Medulla oblongata (tissue), 1 donor: ENCODE measurements at regions not wholly inside any gene's neighbourhood (a gene's known extent, or its start where the extent isn't known, plus 50 kb on each side); places are given as distances from the start of the nearest gene placed in this dataset.

Source experiments
- DNase-seq: peaks from one replicate; pipeline ENCODE4 v3.0.0-alpha.2; 2015; ENCODE audit errors: extremely low spot score

GRCh38 chr2:146503366-146503765 lies 1341.5 kb upstream of the ACVR2A start:
- no peak for DNase-seq

- DNase-seq, result no peak
These were observed 1348.6 kb upstream of the ACVR2A start for GRCh38 chr2:146496248-146496647.

DNA sequence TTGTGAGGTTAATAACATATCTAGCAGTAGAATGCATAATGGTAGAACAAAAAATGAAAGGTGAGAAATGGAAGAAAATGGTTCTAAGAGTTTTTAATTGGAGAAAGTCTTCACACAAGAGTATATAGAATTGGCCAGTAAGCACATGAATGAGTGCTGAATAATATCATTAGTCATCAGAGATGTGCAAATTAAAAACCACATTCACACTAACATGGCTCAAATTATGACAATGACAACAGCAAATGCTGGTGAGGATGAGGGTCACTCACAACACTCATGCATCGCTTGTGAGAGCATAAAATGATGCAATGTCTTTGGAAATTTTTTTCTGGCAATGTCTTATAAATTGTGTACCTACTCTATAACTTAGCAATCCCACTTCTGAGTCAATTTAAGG lies 1355.4 kb upstream of the ACVR2A start:
- no peak for DNase-seq

- DNase-seq, result no peak
These were observed 1363.2 kb upstream of the ACVR2A start for GRCh38 chr2:146481629-146482028.

- DNase-seq, result no peak
These were observed 1367.4 kb upstream of the ACVR2A start for GRCh38 chr2:146477383-146477782.

DNA sequence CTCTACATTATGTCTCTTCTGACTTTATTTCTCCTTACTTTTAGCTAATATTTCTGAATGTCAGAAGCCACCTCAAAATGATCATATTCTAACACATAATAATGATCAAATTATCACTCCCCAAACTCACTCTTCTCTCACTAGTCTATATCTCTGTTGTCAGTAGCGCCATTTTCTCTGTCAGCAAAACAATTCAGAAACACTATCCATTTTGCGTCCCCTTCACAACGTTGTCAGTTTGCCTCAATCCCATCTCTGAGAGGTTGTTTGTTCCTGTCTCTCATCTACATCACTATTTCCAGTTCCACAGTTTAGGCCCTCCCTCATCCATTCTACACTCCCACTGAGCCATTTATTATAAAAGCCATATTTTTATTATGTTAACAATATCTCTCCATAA lies 1376.3 kb upstream of the ACVR2A start:
- DNase-seq, result no peak

DNA sequence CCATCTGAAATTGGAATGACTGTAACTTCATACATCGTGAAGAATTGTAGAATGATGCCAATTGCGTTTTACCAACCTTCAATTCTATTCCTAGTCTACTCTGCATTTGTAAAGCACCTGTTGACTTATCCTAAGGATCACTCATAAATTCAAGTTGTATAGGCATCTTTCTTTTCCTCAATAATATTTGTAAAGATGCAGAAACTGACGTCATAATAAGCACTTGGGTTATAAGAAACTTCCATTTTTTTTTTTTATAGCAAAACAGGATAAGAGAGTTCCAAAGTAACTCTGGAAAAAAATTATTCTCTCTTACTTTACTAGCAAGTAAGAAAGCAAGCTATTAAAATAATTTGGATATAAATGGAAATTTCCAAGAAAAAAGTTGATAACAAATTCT lies 1377.4 kb upstream of the ACVR2A start:
- no peak for DNase-seq

GRCh38 chr2:146465460-146465859 lies 1379.4 kb upstream of the ACVR2A start:
- no peak for DNase-seq

GRCh38 chr2:146461068-146461467 lies 1383.8 kb upstream of the ACVR2A start:
- no peak for DNase-seq

DNA sequence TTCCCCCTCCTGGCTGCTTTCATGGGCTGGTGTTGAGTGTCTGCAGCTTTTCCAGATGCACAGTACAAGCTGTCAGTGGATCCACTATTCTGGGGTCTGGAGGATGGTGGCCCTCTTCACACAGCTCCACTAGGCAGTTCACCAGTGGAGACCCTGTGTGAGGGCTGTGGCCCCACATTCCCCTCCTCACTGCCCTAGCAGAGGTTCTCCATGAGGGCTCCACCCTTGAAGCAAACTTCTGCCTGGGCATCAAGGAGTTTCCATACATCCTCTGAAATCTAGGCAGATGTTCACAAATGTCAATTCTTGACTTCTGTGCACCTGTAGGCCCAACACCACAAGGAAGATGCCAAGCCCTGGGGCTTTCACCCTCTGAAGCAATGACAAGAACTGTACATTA lies 1386.2 kb upstream of the ACVR2A start:
- no peak for DNase-seq

DNA sequence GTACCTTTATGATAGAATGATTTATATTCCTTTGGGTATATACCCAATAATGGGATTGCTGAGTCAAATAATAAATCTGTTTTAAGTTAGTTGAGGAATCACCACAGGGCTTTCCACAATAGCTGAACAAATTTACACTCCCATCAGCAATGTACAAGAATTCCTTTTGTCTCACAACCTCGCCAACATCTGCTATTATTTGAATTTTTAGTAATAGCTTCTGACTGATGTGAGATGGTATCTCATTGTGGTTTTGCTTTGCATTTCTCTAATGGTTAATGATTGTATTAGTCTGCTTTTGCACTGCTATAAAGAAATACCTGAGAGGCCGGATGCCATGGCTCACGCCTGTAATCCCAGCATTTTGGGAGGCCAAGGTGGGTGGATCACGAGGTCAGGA lies 1387.6 kb upstream of the ACVR2A start:
- no peak for DNase-seq

DNA sequence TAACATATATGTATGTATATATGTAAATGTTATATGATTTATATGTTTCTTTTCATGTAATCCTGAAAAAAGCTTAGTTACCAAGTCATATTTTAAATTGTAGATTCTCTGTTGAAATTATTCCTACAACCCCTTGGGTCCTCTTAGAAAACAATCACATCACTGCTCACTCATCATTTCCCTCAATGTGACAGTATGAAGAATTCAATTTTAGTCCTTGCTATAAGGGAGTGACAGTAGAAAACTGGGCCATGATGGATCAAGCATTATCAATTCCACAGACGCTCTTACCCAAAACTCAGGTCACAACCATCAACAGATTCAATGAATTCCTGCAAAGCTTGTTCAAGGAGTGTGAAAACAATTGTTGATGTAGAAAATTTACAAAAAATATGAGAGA lies 1389.5 kb upstream of the ACVR2A start:
- no peak for DNase-seq

DNA sequence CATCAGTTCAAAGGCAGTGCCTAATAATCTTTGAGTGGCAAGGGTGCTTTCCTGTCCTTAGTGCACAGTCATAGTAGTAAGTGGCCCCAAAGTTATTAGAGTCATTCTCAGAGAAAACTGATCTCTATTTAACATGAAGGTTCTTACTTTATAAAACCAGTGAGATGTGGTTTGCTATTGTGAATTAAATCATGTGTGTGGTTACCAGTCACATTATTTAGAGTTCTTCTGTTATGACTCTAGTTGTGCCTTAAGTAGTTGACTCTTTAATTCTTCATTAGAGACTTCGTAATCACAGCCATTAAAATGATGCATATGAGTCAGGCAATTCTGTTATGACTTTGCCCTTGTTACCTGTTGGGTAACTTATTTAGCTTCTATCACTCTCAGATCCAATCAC lies 1392.9 kb upstream of the ACVR2A start:
- no peak for DNase-seq

GRCh38 chr2:146450131-146450530 lies 1394.7 kb upstream of the ACVR2A start:
- no peak for DNase-seq

DNA sequence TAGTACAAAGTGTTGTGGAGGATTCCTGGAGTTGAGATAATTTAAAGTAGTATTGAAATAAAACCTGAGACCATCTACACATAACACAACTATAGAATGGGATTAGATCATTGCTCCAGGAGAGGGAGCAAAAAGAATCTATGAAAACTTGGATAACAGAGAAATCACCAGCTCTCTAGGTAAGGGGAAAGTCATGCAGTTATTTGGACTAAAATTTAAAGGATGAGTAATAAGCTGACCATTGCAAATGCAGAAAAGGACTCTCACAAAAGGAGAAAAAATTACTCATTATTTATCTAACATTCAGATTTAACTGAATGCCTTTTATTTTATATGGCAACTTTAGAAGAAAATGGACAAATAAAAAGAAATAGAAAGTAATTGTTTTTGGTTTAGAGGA lies 1399.8 kb upstream of the ACVR2A start:
- DNase-seq, result no peak

DNA sequence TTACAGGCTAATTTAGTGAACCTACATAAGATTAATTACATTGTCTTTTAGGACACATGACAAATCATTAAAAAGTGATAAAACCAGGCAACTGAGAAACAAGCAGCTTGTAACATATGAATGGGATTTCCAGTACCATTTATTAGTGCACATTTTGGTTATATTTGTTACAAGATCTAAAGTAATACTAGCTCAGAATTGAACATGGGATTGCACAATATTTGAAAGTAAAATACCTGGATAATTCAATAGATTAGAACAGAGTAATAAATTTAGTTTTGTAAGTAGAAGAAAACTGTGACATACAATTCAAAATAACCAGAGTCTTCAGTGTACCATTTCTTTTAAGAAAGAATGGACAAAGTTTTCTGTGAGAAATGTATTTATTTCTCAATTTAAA lies 1400.7 kb upstream of the ACVR2A start:
- DNase-seq, result no peak

- no peak for DNase-seq
These were observed 1406.6 kb upstream of the ACVR2A start for GRCh38 chr2:146438246-146438645.

GRCh38 chr2:146437712-146438111 lies 1407.1 kb upstream of the ACVR2A start:
- no peak for DNase-seq

DNA sequence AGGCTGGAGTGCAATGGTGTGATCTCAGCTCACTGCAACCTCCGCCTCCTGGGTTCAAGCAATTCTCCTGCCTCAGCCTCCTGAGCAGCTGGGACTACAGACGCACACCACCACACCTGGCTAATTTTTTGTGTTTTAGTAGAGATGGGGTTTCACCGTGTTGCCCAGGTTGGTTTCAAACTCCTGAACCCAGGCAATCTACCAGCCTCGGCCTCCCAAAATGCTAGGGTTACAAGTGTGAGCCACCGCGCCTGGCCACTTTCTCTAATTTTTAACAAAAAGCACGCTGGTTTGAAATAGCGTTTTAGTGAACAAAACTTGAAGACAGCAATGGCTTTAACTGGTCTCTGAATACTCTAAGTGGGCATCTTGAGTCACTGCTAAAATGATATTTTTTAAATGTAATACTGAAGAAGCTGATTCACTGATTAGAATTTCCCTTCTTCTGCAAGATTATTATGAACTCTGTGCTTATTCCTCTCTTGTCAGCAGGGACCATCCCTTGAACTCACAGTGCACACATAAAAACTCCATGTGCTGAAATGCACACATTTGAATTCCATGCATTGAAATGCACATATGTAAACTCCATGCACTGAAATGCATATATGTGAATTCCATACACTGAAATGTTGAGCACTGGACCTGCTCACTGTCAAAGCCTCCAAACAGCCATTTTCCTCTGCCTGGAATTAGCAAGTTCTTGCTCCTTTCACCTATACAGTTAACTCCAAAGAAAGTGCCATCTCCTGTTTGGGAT lies 1411.5 kb upstream of the ACVR2A start:
- DNase-seq, result no peak

- DNase-seq, result no peak
These were observed 1415.5 kb upstream of the ACVR2A start for GRCh38 chr2:146429366-146429765.

- DNase-seq, result no peak
These were observed 1426.9 kb upstream of the ACVR2A start for GRCh38 chr2:146417942-146418341.

DNA sequence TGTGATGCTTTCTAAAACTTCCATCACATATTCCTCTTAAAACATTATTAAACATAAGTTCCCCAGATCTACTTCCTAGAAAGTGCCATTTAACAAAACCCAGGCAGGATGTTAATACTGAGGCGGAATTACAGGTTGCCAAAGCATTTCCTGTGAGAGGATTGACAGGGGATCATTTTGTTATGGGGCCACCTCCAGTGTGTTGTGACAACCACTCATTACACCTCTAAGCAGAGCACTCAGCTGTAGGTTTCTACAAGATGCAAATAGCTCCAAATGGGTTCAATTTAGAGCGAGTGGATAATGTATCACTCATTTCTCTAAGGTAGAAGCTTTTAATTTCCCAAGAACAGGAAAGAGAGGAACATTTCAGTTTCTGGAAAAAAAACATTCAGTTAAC lies 1429.5 kb upstream of the ACVR2A start:
- DNase-seq, result no peak

GRCh38 chr2:146414456-146414855 lies 1430.4 kb upstream of the ACVR2A start:
- no peak for DNase-seq

- no peak for DNase-seq
These were observed 1431.7 kb upstream of the ACVR2A start for GRCh38 chr2:146413086-146413610.
